Upper lobe of right lung (tissue), 1 donor: ENCODE measurements at regions not wholly inside any gene's neighbourhood (a gene's known extent, or its start where the extent isn't known, plus 50 kb on each side); places are given as distances from the start of the nearest gene placed in this dataset.
A peak's percentile ranks its signal among the peaks of the same experiment; 100 is the strongest.

Source experiments
- ATAC-seq: fragments of 200-7000 bp; cut with Tn5 transposase; one replicate; pipeline ENCODE4 v1.9.1; 2020; ENCODE audit warnings: mild to moderate bottlenecking, moderate library complexity
- DNase-seq: peaks from one replicate; pipeline ENCODE4 v3.0.0-alpha.2; 2020
- H3K27ac ChIP-seq: fragments of 200-600 bp; one replicate; pipeline ENCODE4 v1.8.0; 2022
- H3K27me3 ChIP-seq: fragments of 200-600 bp; one replicate; pipeline ENCODE4 v1.8.0; 2022; ENCODE audit warnings: mild to moderate bottlenecking
- H3K36me3 ChIP-seq: fragments of 200-600 bp; one replicate; pipeline ENCODE4 v1.8.0; 2022
- H3K4me1 ChIP-seq: fragments of 200-600 bp; one replicate; pipeline ENCODE4 v1.8.0; 2022
- H3K4me3 ChIP-seq: fragments of 200-600 bp; one replicate; pipeline ENCODE4 v1.8.0; 2022; ENCODE audit warnings: mild to moderate bottlenecking
- H3K9me3 ChIP-seq: fragments of 200-600 bp; one replicate; pipeline ENCODE4 v1.8.0; 2022
- intact Hi-C: fragments of 100-400 bp; cut with DNase I; formaldehyde crosslinking; loops from one replicate; pipeline ENCODE4 v1.11.0; 2022
- TF ChIP-seq, protein P1 (sequence below): fragments of 200-600 bp; IDR thresholded peaks from one replicate; pipeline ENCODE4 v1.8.0; 2022; ENCODE audit warnings: antibody characterized with exemption
- donor health status: DM: no; HTN: yes; CAD: no; lungs with severe emphysema.

DNA sequence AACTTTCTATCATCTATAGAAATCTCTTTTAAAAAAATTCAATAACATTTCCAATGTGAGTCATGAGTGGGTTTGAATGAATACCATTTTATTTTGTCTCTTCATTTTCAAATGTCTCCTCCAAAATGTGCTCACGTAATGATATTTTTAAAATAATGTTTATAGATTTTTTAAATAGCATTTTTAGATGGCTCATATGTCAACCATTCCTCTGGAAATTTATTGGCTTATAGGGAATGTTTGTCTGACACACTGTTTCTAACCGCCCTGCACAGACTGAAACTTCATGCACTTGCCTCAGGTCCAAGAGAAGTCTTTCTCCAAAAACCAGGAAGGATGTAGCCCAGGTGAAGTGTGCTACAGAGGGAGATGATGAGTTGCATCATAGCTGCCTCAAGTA lies 88.8 kb upstream of the PLEKHG7 start:
- H3K4me1 ChIP-seq, result no peaks in the 10 kb centered on the region
- TF ChIP-seq, protein P1, sequence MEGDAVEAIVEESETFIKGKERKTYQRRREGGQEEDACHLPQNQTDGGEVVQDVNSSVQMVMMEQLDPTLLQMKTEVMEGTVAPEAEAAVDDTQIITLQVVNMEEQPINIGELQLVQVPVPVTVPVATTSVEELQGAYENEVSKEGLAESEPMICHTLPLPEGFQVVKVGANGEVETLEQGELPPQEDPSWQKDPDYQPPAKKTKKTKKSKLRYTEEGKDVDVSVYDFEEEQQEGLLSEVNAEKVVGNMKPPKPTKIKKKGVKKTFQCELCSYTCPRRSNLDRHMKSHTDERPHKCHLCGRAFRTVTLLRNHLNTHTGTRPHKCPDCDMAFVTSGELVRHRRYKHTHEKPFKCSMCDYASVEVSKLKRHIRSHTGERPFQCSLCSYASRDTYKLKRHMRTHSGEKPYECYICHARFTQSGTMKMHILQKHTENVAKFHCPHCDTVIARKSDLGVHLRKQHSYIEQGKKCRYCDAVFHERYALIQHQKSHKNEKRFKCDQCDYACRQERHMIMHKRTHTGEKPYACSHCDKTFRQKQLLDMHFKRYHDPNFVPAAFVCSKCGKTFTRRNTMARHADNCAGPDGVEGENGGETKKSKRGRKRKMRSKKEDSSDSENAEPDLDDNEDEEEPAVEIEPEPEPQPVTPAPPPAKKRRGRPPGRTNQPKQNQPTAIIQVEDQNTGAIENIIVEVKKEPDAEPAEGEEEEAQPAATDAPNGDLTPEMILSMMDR, result no peak
- ATAC-seq (no peak), DNase-seq (no peak)
- H3K36me3 ChIP-seq, result no peaks in the 10 kb centered on the region
- H3K9me3 ChIP-seq, result no peaks in the 10 kb centered on the region
- intact Hi-C loops, result no loop called here
- no peaks in the 10 kb centered on the region for H3K27me3 ChIP-seq
- H3K4me3 ChIP-seq, result no peak overlapping the region
- H3K27ac ChIP-seq, result no peak overlapping the region

DNA sequence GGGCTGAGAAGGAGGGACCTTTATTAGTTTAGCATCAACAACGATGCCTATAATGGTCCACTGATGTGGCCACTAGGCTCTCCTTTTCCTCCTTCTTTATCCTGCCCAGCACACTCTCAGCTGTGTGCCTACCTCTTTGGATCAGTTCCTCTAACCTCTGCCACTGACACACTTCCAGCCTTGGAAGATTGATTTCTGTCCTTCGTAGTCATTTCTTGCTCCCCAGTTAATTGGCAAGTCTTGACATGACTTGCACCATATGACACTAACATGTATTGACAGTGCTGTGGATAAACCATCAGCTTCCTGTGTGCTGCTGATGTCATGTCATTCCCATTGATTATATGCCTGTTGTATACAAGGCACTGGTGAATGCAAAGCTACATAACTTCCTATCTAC lies 90.2 kb upstream of the PLEKHG7 start:
- TF ChIP-seq, protein P1, result no peak
- intact Hi-C loops, result no loop called here
- Histone ChIP-seq H3K4me3 (no peak overlapping the region), H3K4me1 (peaks cover 8% of the 10 kb centered on the region), H3K9me3 (no peaks in the 10 kb centered on the region), H3K27me3 (no peaks in the 10 kb centered on the region), H3K36me3 (no peaks in the 10 kb centered on the region), H3K27ac (no peak overlapping the region)
- ATAC-seq (no peak), DNase-seq (no peak)

DNA sequence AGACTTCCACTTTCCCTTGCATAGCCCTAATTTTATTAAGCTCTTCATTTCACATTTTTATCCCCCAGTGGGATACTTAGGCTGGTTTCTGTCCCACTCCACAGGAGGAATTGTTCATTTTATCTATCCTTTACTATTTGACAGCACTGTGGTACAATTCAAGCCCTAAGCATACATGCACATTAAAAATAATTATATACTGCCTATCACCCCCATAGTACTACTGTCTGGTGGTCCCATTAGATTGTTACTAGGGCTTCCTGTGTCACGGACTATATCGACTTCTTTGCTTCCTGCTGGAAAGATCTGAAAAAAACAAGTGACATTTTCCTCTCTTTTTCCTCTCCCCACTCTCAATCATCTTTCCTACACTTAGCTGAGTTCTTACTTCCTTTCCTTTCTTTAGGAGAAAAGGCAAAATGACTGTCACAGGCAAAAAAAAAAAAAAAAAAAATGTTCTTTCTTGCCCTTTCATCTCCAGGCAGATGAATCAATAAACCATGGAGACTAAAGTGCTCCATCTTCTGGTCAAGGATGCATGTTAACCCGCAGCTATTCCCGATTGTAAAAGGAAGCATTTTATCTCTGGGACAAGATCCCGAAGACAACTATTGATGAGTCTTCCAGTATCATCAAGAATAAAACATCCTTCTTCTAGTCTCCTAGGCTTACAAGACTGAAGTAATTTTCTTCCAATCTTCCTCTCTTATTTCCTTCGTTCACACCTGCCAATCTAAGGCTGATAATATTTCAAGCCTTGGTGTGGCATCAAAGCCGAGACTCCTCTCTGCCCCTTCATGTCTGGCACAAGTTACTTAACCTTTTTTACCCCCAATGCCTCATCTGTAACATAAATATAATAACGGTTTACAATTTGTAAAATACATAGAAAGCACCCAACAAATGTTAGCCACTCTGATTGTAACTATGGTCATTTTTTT lies 94.4 kb upstream of the PLEKHG7 start:
- DNase-seq, result no peak
- Histone ChIP-seq H3K4me1 (peaks cover 21% of the 10 kb centered on the region), H3K36me3 (no peaks in the 10 kb centered on the region), H3K27me3 (no peaks in the 10 kb centered on the region), H3K4me3 (no peak overlapping the region), H3K9me3 (no peaks in the 10 kb centered on the region), H3K27ac (no peak overlapping the region)
- intact Hi-C loops, result no loop called here
- TF ChIP-seq, protein P1, result peak; percentile 52
- peak; percentile 65 for ATAC-seq

DNA sequence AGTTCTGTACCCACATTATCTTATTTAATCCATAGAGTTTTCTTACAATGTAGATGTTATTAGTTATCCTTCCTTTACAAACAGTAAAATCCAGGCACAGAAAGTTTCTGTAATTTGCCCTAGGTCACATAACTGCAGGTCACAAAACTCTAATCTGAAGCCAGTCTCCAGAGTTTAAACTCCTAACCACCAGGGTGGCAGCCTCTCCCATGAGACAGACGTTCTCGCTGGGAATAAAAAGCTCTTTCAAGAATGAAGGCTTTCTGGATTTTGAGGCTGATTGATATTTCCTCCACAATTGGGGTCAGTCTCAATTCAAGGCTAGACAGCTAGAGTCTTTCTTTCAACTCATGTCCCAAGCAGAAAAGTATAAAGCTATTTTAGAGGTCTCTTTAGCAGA lies 95.8 kb upstream of the PLEKHG7 start:
- H3K4me3 ChIP-seq, result no peak overlapping the region
- H3K9me3 ChIP-seq, result no peaks in the 10 kb centered on the region
- DNase-seq (no peak), ATAC-seq (no peak)
- intact Hi-C loops, result no loop called here
- H3K27me3 ChIP-seq, result no peaks in the 10 kb centered on the region
- TF ChIP-seq, protein P1, result no peak
- no peak overlapping the region for H3K27ac ChIP-seq
- no peaks in the 10 kb centered on the region for H3K36me3 ChIP-seq
- peaks cover 21% of the 10 kb centered on the region for H3K4me1 ChIP-seq

DNA sequence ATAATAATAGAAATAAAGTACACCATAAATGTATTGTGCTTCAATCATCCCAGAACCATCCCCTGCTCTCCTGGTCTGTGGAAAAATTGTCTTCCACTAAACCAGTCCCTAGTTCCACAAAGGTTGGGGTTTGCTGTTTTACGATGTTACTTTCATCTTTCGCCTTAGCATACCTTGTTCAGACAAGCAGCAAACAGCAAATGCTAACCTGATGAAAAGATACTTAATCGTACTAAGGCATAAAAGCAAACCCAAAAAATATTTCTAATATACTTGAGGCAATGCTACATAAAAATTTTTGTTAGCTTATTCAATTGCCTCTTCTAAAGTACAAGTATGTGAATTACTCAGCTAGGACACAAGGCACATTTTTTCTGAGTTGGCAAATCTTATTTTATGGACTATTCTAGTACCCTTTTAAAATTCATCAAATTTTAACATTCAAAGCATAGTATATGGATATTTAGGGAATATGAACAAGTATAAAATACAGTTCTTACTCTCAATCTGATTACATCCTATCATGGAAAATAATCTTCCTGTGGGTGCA lies 97.1 kb upstream of the PLEKHG7 start:
- Histone ChIP-seq H3K4me1 (peaks cover 21% of the 10 kb centered on the region), H3K4me3 (no peak overlapping the region), H3K36me3 (no peaks in the 10 kb centered on the region), H3K27me3 (no peaks in the 10 kb centered on the region), H3K27ac (peak overlapping the region; percentile 7), H3K9me3 (no peaks in the 10 kb centered on the region)
- ATAC-seq (no peak), DNase-seq (no peak)
- intact Hi-C loops, result no loop called here
- TF ChIP-seq, protein P1, result no peak
